ENCODE measurements at regions not wholly inside any gene's neighbourhood (a gene's known extent, or its start where the extent isn't known, plus 50 kb on each side); places are given as distances from the start of the nearest gene placed in this dataset.

DNA sequence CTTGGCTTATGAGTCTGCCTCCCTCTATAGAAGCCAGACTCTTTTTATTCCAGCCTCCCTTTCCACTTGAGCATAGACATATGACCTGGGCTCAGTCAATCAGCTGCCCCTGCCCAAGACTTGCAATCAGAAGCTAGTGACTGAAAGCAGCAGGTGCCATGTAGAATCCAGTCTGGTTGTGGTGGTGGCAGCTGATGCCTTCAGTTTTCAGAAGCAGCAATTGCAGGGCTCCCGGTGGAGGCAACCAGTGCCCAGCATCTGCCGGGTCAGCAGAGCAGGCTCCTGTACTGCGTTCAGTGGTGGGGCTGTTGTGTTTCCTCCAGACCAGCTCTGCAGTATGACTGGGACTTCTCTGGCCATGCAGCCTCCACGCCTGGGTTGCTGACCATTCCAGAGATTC lies 53.9 kb upstream of the PALM2AKAP2 start:
- TF ChIP-seq SIN3A (IDR thresholded peaks at IDR 0.05; ENCODE audit: borderline replicate concordance, insufficient read depth, low read length) (no peak), FOXP2 (optimal IDR thresholded peaks at IDR 0.05; ENCODE audit: borderline replicate concordance, extremely low read depth, extremely low read length, insufficient read depth) (no peak), TAF1 (IDR thresholded peaks at IDR 0.05; ENCODE audit: borderline replicate concordance, insufficient read depth, low read length) (no peak), POLR2AphosphoS5 (IDR thresholded peaks at IDR 0.05; ENCODE audit: low read depth, low read length) (no peak), REST (IDR thresholded peaks at IDR 0.05; ENCODE audit: insufficient read depth in 1 of 2, low read depth in 2 of 2, low read length in 2 of 2) (no peak)

- TF ChIP-seq REST (IDR thresholded peaks at IDR 0.05; ENCODE audit: insufficient read depth in 1 of 2, low read depth in 2 of 2, low read length in 2 of 2) (no peak), FOXP2 (optimal IDR thresholded peaks at IDR 0.05; ENCODE audit: borderline replicate concordance, extremely low read depth, extremely low read length, insufficient read depth) (no peak), TAF1 (IDR thresholded peaks at IDR 0.05; ENCODE audit: borderline replicate concordance, insufficient read depth, low read length) (no peak), POLR2AphosphoS5 (IDR thresholded peaks at IDR 0.05; ENCODE audit: low read depth, low read length) (no peak), SIN3A (IDR thresholded peaks at IDR 0.05; ENCODE audit: borderline replicate concordance, insufficient read depth, low read length) (no peak)
Observed at GRCh38 chr9:109728686-109729300, 51.2 kb upstream of the PALM2AKAP2 start.

- TF ChIP-seq POLR2AphosphoS5 (IDR thresholded peaks at IDR 0.05; ENCODE audit: low read depth, low read length) (no peak), REST (IDR thresholded peaks at IDR 0.05; ENCODE audit: insufficient read depth in 1 of 2, low read depth in 2 of 2, low read length in 2 of 2) (no peak), SIN3A (IDR thresholded peaks at IDR 0.05; ENCODE audit: borderline replicate concordance, insufficient read depth, low read length) (no peak)
Observed at GRCh38 chr9:109729513-109729912, 50.5 kb upstream of the PALM2AKAP2 start.

Data from PFSK-1 (cell line).